Left colon (tissue), 2 donors: ENCODE measurements at regions not wholly inside any gene's neighbourhood (a gene's known extent, or its start where the extent isn't known, plus 50 kb on each side); places are given as distances from the start of the nearest gene placed in this dataset.

Experiments
- ATAC-seq: fragments of 200-7000 bp; cut with Tn5 transposase; one replicate; pipeline ENCODE4 v1.9.1; 2020; ENCODE audit warnings: mild to moderate bottlenecking, moderate library complexity
- DNase-seq, 2 donors: peaks; one replicate each; pipeline ENCODE4 v3.0.0-alpha.2; 2020
- intact Hi-C, 2 donors: fragments of 100-400 bp; cut with DNase I in 1 of 2; cut with micrococcal nuclease in 1 of 2; formaldehyde crosslinking; loops; one replicate each; pipeline versions ENCODE4 v1.11.2 to v1.14.0; 2022; cut with DNase I, micrococcal nuclease
- donor health status: DM: no; HTN: no; CAD: no.
- donor health status: DM: yes; HTN: yes; CAD: no.

DNA sequence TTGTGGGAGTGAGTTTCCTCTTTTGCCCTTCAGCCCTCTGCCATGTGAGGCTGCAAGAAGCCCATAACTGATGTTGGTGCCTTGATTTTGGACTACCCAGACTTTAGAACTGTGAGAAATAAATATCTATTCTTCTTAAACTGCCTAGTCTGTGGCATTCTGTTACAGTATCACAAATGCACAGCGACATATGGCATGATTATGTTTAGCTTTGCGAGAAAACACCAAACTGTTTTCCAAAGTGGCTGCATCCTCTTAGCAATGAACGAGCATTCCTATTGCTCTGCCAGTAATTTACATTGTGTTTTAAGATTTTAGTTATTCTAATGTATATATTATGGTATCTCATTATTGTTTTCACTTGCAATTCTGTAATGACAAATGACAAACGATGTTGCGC, 246.7 kb downstream of the HLX start:
- intact Hi-C loops, result no loop called here
- ATAC-seq, result no peak

DNA sequence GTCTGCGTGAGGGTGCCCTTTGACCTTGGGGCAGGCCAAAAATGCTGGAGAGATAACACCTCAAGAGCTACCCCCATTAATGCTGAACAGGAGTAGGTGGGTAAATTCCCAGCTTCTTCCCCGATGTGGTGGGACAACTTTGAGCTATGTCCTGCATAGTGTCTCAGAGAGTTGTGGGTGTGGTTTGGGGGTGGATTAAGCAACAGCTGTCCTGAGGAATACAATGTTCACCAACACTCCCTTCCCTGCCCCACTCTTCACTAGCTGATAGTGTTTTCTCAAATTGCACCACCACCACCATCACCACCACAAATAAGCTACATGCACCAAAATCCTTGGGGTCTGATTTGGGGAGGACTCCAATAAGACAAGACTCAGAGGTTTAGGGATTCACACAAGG, 258.4 kb downstream of the HLX start:
- DNase-seq (no peak), ATAC-seq (no peak)
- intact Hi-C loops, result no loop called here

More for the DNA sequence above, 246.7 kb downstream of the HLX start:
- no peak for DNase-seq

DNA sequence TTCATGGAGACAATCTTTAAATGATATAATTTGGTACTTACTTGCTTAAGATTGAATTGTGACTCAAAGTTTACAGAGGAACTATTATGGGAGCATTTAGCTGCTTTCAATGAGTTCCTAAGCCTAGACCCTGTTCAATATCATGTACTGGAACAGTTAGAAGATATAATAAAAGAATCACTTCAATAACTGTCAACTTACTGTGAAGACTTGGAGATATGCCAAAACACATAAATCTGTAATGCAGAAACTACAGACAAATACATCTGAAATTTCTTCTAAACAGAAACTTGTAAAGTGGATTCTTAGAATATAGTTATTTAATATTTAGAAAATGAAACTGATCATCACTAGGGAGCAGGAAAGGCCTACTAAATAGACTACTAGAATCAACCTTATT, 259.3 kb downstream of the HLX start:
- no peak for DNase-seq
- intact Hi-C loops, result no loop called here

DNA sequence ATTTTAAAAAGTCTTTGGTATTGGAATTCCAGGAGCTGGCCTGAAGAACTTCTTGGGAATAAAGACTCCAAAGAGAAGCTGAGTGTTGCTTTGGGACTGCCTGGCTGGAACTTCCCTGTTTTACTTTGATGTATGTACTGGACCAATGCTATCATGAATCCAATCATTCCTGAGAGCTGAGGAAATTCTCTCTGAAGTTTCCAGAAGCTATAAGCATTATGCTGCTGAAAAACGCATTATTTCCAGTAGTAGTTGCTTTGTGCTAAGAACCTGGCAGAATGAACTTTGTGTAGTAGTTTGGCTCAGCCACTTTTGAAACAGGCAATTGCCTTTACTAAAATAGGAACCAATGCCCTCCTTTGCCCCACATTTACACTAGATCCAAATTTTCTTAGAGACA, 260.7 kb downstream of the HLX start:
- DNase-seq (no peak), ATAC-seq (no peak)
- intact Hi-C loops, result no loop called here

More for the DNA sequence above, 259.3 kb downstream of the HLX start:
- ATAC-seq, result no peak

DNA sequence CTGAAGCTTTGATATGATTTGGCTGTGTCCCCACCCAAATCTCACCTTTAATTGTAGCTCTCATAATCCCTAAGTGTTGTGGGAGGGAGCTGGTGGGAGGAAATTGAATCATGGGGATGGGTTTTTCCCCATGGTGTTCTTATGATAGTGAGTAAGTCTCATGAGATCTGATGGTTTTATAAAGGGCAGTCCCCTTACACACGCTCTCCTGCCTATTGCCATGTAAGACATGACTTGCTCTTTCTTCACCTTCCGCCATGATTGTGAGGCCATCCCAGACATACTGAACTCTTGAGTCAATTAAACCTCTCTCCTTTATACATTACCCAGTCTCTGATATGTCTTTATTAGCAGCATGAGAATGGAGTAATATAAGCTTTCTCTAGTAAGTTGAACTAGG, 261.9 kb downstream of the HLX start:
- intact Hi-C loops, result no loop called here
- ATAC-seq (no peak), DNase-seq (no peak)

DNA sequence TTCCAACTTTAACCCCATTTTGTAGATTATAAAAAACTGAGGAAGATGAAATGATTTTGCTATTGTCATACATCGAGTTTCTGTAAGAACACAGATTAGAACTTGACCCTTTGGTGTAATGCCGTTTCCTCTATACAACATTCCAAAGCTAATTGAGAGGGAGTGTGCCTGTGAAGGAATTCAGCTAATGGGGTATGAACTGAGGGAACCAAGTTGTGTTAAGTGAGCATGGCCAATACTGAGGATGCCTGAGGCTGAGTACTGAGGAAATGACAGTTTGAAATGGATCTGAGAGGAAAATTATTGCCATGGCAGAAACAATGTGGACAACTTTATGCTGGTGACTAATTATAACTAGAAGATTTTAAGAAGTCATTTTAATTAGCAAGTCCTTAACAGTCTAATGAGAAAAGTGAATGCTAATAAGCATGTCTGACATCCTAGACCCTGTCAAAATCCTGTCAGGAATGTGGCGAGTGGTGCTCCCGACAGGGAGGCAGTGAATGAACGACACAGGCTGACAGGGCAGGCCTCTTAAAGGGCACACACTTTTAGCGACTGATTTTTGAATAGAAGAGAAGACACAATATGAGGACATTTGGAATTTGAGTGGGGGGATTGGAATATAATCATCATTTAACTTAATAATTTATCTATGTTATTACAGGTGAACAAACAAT, 262.5 kb downstream of the HLX start:
- DNase-seq (no peak), ATAC-seq (no peak)
- intact Hi-C loops, result no loop called here

DNA sequence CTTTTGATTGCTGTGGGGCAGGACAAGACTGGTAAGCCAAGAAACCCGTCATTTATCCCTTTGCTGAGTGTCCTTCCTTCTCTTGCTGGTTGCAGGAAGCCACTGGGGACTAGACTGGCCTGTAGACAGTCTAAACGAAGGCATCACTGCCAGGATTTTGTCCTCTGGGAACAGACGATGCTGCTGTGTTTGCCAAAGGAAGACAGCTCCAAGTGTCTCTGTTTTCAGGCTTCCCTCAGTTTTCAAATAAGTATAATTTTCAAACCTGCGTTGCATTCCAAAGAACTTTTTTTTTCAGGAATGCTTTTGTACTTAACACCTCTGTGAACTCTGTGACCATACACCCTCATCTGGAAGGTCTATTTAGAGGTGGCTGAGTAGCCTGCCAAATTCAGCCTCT, 269.4 kb downstream of the HLX start:
- intact Hi-C loops, result no loop called here
- ATAC-seq (no peak), DNase-seq (no peak)

DNA sequence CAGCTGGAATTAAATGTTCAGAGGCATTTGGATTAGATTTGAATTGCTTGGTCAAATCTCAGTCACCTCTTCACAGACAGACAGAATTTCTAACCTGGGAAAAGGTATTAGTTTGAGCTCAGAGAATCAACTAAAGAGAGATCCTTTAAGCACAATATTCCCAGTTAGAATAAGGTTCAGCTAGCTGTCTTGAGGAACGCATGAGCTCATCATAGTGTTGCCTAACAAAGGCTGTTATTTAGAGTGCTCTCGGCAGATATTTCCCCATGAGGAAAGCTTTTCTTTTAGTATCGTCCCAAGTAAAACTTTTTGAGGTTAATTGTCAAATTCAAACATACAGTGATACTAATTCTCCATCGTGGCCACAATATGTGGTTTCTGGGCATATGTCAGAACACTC, 269.9 kb downstream of the HLX start:
- intact Hi-C loops, result no loop called here
- DNase-seq (no peak), ATAC-seq (no peak)

DNA sequence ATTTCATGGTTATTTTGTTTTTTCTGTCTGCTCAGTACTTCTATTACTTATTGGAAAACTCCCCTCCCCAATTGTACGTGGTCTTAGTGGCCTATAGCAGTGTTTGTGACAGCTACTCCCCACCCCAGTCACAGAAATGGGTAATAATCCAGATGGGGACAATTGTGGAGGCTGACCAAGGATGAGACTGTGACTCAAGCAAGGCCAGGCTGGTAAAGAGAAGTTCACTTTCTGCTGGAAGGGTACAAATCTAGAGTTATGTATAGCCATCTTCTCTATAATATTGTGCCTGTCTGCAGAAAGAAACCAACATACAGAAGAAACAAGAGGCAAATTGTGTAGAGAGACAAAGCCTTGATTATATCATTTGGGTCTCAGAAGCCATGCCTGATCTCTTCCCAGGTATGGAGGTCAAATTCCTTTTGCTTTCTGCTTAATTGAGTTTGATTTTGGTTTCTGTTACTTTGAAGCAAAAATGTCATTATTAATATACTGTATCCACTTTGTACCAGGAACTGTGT, 270.4 kb downstream of the HLX start:
- ATAC-seq, result no peak
- no peak for DNase-seq

DNA sequence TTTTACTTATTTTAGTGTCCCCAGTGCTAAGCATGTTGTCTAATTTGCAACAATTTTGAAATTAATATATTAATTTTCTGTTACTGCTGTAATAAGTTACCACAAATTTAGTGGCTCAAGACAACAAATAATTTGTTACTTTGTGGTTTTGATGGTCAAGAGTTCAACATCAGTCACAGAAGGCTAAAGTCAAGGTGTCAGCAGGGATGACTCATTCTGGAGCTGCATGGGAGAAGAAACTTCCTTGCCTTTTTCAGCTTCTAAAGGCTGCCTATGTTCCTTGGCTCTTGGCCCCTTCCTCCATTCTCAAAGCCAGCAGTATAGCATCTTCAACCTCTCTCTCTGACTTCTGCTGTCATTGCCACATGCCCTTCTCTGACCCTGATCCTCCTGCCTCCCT, 271.8 kb downstream of the HLX start:
- ATAC-seq (no peak), DNase-seq (no peak)
- intact Hi-C loops, result no loop called here

More for the DNA sequence above, 270.4 kb downstream of the HLX start:
- intact Hi-C loops, result no loop called here

DNA sequence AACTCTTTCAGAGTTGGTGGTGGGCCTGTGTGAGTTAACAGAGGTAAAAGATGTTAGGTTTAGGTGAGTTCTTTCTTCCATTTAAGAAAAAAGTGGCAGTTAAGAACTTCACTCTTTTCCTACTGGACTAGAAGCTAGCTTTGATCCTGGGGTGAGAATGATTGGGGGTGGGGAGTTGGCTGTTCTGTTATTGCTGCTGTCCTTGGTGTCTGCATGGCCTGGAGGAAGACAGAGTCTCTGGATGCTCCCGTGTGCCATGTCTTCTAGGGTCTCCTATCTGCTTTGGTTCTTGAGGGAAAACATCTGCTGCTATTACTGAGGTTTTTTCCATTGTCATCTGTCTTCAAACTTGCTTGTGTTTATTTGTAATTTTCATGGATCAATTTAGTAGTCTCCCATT, 275.7 kb downstream of the HLX start:
- ATAC-seq (no peak), DNase-seq (no peak)
- intact Hi-C loops, result no loop called here

DNA sequence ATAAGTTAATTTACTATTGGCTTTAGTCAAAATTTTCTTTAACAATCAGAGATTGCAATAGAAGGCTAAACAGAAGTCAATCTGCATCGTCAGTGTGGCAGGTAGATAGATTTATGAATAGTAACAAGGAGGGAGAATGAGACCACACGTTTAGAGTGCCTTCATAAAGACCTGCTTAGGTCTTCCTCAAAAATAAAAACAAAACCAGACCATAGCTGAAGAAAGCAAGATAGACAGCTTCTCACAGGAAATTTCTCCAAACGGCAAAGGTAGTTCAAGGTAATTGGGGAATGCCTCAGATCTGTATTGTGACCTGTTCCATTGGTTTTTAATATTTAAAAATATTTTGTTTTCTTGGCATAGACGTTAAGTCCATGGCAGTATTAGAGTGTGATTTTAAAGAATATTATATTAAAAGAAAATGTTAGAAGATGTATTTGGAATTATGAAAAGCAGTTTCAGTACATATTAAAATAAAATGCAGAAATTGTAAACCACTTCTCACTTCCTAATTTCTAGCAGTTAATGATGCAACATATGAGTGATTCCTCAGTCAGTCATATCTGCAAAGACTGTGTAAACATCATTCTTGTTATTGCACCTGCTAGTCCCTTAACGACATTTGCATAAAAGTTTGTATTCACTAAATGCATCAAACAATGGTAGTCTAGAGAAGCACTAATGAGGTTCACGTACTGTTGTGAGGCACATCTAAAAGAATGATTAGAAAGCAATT, 278.0 kb downstream of the HLX start:
- DNase-seq, result no peak
- no peak for ATAC-seq
- intact Hi-C loops, result no loop called here

DNA sequence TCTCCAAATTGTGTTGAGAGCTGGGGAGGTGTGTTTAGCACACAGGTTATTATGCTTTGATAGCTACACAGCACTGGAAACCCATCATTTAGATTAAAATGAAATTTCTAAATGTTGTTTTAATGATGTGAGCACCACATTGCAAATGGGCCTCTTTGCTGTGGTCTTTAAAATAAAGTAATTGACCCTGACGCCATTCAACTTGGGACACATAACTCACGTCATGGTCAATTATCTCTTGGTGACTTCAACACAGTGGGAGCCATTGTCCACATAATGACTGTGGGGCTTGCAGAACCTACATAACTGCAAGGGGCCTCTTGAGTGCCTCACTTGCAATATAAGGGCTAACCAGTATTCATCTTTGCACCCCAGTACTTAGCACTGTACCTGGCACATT, 280.4 kb downstream of the HLX start:
- ATAC-seq, result no peak
- no peak for DNase-seq
- intact Hi-C loops, result no loop called here

DNA sequence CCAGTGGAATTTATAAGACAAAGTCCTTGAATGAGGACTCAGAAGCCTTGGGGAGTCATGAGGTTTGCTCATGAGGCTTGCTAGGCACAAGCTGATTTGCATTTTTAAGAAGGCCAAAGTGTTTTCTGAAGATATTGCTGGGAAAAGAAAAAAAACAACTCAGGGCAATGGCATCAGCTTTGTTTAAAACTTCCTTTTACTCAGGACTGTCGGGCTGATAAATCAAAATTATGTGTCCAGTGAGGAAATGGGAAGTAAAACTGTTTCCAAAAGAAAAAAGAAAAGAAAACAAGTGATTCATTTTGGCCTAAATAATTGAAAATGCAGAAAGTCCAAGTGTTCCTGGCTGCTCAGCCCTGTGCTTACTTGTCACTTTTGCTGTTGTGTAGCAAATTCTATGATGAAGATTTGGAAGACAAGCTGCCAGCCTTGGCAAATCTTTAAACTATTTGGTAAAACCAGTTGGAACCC, 282.4 kb downstream of the HLX start:
- no peak for DNase-seq
- no peak for ATAC-seq
- intact Hi-C loops, result no loop called here

DNA sequence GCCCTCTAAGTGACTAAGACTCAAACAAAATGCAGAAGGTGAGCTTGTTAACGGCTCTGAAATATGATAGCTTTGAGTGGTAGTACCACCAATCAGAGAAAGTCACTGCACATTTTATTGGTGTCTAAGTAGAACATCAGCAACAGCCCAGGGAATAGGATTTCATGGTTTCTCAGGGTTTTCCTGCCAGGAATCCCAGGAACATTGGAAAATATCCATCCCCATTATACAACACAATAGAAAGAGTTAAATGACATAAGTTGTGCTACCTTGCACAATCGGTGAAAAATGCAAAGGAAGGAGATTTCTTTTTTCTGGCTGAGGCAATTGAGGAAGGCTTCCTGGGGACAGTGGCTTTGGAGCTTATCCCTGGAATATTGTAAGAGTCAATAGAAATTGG, 283.1 kb downstream of the HLX start:
- ATAC-seq, result no peak
- intact Hi-C loops, result no loop called here
- DNase-seq, result no peak

DNA sequence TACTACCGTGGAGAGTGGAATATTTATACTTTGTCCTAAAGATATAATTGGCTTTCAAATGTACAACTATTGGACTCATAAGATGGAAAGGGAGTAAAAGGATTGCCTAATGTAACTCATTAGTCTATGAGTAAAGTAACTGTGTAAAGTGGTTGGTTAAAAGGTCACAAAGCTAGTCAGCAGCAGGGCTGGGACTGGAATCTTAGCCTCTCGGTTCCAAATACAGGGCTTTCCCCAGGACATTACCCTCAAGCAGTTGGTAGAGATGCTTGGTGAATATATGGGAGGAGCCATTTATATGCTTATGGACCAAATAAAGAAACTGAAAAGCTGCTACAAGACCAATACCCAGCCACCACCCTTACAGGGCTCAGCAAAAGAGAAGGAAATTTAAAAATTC, 283.7 kb downstream of the HLX start:
- ATAC-seq (no peak), DNase-seq (no peak)
- intact Hi-C loops, result no loop called here

DNA sequence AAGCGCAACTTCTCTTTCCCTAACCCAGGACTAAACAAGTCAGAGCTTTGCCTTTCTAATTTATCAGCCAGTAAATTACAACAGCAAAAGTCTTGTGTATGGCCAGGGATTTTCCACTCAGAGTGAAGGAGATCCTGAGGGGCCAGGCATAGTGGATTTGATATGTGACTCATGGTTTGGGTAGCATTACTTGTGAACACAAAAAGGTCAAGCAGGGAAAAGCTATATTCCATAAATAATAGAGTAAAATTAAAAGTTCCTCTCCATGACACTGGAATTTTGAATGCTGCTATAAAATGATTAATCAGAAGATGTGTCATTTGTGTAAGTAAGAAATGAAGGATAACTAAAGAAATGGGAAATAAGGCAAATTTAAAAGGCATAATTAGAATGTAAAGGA, 284.8 kb downstream of the HLX start:
- intact Hi-C loops, result no loop called here
- ATAC-seq (no peak), DNase-seq (no peak)

DNA sequence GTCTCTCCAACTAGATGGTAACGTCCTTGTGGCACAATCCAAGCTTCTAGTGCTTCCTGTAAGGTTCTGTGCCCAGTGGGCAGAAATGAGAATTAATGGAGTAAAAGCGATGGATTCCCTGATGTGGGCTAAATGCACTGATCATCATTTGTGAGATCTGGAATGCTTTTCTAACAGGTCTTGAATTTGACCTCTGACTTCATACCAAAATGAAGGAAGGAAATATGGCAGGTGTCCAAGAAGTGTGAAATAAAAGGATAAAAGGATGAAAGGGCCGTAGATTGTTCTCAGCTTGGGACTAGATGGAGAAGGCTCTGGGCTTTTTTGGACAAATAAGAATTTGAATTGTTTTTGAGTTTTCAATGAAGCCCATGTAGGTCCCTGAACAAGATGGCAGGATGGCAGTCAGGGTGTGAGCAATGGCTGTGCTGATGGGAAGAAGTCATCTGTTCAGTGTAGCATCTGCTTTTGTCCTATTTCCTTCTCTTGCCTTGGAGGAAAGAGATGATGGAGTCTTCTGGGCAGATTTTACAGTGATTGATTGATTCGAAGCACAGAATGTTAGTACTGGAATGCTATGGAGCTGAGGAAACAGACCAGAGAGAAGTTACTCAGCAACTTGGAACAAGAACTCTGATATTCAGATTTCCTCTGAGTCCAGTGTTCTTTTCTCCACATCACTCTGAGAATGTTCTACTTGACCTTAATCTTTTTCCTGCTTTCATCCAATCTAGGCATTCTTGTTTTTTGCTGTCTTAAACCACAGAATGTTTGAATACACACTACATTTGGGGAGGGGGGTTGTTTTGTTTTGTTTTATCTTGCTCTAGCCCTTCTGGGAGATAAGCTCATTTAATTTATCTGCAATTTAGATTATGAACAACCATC, 286.0 kb downstream of the HLX start:
- ATAC-seq (no peak), DNase-seq (no peak)
- intact Hi-C loops, result no loop called here

DNA sequence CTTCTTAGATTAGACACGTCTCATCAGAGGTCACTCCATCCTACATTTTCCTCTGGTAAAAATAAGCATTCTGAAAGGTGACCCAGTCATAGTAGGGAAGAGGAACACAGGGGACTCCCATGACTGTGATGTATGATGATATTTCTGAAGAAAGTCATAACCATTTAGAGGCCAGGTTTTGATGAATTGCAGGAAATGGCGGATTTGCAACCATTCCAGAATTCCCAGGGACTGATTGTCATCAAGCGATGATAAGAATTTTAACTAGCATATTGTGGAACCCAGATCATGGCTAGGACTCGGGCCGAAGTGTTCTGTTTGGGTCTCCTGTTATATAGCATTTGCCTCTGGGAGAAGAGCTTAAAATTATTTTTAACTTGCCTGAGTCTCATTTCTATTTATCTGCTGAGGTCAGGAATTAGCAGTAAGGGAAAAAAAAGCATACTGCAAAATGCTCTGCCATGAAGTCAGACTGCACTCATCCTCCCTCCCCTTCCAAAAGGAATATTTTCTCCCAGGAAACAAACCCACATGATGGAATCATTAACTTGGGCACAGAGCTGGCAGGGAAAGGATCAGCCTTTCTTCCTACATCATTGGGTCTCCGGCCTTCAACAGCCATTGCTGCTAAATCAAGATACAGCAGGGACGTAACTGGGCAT, 286.7 kb downstream of the HLX start:
- no peak for ATAC-seq
- no peak for DNase-seq
- intact Hi-C loops, result no loop called here
